ENCODE measurements at regions not wholly inside any gene's neighbourhood (a gene's known extent, or its start where the extent isn't known, plus 50 kb on each side); places are given as distances from the start of the nearest gene placed in this dataset.
"Not testable (repeated sequence)": the region's sequence is repeated elsewhere in the genome, so short reads cannot be mapped to it uniquely, and the experiment has no call there.

DNA sequence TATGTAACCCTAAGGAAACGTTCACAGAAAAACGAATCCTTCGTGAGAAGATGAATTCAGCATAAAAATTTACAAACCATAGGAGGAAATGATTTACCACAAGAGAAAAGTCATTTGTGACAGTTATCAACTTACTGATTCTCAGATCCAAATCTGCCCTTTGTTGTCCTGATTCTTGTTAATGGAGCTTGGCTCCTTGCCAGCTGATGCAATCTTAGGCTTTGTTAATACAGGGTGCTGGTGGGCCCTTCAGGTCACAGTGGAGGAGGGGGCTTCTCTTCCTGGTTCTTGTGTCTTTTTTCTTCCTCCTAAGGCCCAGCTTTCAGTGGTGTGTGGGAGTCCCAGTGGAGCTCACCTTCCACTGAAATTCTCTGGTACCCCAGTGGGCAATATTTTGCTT, 108.4 kb upstream of the MAP3K7 start:
- no peak for DNase-seq

DNA sequence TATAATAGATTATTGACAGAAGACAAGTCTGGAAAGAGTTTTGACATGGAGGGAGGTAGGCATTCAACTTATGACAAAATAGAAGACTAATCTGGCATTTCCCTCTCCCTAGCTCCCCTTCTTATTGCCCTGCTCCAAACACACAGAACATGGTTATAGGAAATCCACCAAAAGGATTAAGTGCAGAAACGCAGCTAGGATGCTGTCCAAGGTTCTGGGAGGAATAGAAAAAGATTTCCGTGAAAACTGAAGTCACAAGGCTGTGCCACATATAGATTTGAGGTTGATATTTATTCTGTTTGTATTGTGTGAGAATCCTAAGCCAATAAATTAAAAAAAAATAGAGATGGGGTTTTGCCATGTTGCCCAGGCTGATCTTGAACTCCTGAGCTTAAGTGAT, 107.9 kb upstream of the MAP3K7 start:
- DNase-seq, result no peak

DNA sequence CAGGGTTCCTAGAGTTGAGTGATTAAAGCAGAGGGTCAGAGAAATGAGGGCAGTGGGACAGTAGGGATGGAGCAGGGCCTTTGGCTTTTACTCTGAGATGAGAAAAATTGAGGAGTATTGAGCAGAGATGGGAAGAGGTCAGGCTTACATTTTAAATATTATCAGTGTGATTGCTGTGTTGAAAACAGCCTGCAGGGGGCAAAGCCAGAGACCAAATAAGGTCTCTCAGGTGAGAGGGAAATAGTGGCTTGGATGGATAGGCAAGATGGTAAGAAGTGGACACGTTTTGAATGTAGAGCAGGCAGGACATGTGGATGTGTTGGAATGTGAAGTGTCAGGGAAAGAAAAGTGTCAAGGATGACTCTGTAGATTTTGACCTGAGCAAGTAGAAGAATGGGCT, 105.0 kb upstream of the MAP3K7 start:
- no peak for DNase-seq

DNA sequence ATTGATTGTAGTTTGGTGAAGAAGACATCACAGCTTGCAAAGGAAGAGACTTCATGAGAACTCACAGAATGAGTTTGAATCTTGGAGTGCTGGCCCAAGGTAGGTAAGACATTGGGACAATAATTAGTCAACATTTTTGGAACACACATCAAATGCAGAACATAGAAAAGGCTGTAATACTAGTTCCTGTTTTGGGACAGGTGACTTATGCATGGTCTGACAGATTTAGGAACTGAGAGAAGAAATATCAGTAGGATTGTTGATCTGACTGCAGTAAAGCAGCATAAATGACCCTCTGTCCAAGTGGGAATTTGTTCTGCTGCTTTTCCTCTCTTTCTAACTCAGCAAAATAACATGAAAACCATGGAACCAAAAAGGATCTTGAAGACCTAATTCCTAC, 102.3 kb upstream of the MAP3K7 start:
- no peak for DNase-seq

DNA sequence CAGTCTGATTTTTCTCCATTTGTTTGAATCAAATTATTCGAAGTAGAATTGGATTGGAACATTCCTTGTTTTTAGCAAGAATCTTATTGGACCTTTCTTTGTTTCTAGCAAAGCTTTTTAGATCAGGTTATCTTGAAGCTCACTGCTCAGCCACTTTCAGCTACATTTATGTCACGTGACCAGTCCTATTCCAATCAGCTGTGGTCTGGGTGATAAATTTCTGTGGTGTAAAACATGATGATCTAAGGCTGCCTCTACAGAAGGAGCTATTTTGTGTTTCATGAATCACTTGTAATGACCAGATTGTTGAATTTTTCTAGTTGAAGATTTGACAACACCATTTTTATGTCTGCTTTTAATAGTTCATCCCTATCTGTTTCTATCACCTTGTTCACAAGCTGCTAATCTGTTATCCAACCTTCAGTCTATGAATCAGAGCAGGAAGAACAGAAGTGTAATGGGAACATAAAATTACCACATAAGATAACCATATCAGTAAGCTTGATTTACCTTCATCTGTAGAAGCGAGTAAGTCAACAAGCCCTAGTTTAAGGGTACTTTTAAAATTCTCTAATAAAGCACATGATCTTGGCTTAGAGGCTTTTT, 101.0 kb upstream of the MAP3K7 start:
- DNase-seq, result no peak

DNA sequence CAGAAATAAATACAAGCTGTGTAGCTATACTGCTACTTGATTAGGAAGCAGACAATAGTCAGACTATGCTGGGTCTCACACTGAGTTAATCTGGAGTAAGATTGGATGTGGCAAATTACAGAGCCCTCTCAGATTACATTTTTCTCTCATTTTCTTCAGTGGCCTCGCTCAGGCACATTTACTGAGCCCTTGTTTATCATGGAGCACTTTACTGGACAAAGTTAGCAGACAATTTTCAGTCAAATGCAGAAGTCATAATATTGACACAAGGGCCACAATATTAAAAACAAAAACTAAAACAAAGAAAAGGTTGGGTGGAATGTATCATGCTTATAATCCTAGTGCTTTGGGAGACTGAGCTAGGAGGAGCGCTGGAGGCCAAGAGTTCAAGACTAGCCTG, 95.0 kb upstream of the MAP3K7 start:
- no peak for DNase-seq

DNA sequence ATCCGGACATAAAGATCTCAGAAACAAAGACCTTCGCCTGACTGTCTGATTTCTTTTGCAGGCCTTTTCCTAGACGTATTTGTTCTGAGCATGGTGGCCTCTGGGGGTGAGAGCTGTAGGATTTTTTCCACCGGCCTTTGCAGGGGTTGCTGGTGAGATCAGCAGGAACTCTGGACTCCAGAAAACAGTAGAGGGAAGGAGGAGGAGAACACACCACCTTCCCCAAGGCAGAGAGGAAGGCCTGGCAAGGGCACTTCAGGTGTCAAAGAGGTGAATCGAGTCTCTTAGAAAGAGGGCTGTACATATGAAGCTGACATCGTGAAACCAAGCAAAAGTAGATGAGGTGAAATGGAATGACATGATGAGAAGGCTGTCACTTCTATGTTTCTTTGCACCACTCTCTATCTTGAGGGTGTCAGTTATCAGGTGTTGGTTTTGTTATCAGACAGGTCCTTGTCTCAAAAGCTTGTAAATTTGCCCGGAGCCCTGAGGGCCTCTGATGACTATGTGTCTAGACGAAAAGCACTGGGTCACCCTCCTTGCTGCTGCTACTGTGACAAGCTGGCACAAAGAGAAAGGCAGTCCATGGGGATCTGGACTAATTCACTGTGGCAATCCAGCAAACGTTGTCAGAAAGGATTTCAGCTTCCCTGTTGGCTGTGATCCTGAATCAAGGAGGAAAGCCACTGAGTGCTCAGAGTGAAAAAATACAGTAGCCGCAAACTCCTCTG, 91.3 kb upstream of the MAP3K7 start:
- no peak for DNase-seq

DNA sequence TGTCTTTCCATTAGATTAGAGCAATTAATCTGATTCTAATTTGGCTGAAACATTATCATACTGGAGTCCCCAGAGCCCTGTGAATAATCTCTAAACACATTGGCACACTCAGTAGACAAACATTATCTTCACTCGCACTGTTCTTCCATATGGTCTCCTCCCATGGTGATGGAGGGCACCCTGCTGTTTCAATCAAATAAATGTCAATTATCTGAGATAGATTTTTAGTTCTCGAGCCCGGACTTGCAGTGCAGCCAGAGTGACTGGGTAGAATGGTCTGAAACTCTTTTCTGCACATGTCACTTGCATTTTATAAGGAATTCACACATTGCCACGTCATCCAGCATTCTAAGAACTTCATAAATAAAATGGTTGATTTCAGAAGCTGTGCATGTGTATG, 90.6 kb upstream of the MAP3K7 start:
- no peak for DNase-seq

DNA sequence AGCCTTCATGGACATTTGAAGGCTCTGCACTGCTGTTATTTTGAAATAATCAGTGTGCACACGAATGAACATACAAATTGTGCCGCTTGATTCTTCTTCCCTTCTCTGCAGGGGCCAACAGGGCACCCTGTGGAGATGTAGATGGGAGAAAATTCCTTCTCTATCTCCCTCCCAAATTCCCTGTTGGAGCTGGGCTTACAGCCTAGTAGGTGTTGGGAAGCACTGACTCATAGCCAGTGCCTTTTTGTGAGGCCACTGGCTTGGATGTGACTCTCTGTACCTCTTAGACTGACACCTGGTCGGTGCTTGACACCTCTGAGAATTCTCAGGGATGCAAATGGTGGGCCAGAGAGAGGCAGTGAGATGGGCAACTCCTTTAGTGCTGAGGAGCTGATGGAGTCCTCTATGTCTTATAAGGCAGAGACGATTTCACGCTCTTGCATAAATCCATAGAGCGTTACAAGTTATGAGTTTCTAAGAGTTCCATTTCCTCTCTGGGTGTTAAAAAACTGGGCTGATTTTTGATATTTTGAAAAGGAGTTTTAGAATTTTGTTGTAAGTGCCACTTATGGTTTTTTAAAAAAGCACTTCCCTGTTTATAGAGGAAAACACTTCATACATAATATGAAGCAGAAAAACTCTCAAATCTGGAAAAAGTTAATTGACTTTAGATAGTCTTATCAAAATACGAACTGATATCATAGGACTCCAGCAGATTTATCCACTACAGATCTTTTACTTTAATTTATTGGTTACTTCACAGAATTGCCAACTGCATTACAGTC, 89.8 kb upstream of the MAP3K7 start:
- DNase-seq, result no peak

DNA sequence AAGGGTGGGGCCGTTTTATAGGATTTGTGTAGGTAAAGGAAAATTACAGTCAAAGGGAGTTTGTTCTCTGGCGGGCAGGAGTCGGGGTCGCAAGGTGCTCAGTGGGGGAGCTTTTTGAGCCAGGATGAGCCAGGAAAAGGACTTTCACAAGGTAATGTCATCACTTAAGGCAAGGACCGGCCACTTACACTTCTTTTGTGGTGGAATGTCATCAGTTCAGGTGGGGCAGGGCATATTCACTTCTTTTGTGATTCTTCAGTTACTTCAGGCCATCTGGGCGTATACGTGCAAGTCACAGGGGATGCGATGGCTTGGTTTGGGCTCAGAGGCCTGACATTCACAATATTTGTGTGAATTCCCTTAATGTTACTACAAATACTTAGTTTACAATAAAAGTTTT, 88.2 kb upstream of the MAP3K7 start:
- not testable (repeated sequence) for DNase-seq

DNA sequence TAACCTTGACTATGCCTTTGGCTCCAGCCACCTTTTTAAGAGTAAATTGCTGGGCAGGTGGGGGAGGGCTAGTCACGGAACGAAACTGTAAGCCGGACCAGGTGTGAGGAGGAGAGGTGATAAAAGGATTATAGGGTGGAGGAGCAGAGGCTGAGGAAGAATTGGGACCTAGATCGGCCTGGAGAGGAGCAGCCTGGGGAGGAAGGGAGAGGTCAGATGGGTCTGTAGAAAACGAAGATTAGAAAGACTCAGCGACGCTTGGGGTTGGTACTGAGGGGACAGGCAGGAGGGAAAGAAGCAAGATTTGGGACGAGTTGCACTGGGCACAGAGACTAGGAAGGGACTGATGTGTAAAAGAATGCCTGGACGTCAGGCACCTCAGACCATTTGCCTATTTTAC, 87.2 kb upstream of the MAP3K7 start:
- DNase-seq, result not testable (repeated sequence)

DNA sequence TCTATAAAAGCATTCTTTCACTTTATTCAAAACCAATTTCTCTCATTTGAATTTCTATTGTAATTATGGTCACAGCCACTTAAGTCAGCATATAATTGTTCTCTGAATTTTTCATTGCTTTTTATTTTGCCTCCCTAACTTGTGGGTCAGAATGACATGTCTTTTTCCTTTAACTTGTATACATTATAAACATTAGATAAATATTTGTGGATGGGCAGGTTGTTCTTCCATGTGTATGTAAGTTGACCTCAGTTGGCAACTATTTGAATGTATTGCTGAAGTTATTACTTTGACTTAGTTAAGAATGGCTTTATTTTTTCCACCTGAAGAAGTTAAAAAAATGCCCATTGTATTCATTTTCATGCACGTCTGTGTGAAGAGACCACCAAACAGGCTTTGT, 83.0 kb upstream of the MAP3K7 start:
- DNase-seq, result no peak

DNA sequence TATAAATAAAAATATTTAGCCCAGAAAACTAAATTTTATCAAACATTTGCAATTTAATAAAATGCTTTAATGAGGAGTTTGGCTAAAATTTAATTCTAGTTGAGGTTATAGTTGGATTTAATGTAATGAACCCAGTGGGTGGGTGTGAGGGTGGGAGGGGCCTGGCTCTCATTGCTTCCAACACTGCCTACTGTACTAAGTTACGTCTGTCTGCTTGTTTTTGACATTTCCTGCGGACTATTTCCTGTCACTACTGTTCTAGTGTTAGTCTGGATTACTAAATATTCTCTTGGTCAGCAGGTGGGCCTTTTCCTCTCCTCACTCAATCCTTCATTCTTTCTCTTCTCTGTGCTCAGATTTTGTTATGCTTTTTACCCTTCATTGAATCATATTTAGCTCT, 82.5 kb upstream of the MAP3K7 start:
- DNase-seq, result no peak

DNA sequence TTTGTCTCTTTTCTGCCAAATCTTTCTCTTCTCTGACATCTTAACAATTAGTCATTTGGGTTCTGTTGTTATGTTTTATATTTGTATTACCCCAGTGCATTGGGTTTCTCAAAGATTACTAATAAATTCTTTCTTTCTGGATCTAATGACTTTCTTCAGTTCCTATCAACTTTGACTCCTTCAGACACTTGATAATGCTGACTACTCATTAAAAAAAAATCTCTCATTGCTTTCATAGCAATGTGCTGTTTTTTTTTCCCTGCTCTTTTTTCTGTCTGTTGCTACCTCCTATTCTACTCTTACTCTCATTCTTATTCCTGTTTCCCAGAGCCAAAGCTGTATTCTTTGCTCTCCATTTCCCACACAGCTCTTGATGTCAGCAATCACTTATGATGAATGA, 81.3 kb upstream of the MAP3K7 start:
- no peak for DNase-seq

DNA sequence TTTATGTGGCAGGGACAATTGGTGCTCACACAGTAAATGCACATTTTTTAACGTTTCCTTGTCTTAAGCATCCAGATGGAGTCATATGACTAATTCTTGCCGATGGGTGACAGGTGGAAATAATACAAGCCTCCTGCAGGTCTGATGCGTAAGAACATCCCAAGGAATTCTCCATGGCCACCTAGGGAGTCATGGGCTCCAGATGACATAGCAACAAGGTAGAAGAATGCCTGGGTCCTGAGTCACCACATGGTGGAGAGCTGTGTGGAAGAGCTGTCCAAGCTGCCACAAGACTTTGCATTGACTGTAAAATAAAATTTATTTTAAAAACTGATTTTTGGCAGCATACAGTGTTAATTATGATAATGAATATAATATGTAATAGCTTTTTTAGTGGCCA, 77.0 kb upstream of the MAP3K7 start:
- DNase-seq, result no peak

DNA sequence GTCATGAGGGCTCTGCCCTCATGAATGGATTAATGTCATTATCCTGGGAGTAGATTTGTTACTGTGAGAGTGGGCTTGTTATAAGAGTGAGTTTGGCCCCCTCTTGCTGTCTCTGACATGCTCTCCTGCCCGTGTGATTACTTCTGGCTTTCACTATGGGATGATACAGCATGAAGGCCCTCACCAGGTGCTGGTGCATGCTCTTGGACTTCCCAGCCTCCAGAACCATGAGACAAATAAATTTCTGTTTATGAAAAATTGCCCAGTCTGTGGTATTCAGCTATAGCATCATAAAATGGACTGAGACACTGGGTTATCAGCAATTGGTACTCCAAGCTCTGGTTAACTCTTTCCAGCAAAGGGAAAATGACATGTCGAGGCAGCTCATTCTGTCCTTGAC, 76.2 kb upstream of the MAP3K7 start:
- no peak for DNase-seq

DNA sequence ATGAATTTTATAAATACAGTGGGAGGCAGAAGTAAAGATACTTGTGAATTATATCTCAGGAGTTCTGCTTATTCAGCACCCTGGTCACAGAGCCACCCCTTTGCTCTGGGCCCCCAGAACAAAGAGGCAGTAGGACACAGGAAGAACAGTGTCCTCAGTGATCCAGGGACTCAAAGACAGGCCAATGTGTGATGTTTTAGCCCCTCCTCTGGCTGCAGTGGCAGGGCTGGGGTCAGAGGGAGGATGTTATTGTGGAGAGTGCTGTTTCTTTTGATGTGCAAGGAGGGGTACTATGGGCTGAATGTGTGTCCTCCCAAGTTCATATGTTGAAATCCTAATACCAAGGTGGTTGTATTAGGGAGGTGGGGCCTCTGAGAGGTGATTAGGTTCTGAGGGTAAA, 74.1 kb upstream of the MAP3K7 start:
- DNase-seq, result no peak

DNA sequence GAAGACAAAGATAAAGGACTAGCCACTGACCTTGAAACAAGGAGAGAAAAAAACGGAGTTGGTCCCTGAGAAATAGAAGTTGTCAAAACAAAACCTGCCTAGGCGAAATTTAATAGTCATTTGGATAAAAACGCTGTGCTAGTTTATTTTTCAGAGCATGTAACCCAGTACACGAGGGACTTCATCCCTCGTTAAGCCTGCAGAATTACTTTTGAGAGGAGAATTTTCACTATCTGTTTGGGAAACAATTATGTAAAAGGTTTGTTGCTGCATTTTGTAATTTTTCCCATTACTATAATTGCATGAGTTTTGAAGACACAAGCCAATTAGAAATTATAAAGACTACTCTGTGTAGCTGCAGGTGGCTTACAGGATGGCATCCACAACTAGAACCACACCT, 71.6 kb upstream of the MAP3K7 start:
- no peak for DNase-seq

DNA sequence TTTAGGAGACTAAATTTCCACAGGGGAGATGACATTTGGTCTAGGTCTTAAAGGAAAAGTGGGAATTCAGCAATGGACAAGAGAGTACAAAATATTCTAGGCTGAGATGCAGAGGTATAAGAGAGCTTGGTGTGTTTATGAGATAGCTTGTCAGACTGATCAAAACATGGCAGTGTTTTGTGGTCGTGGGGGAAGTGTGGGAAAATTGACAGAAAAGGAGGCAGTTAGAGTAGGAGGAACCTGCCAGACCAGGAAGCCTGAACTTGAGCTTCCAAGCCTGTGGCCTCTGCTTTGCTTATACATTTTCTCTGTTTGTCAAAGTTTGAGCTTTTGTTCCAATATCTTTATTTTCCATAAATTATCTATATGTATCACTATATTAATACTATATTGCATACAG, 69.5 kb upstream of the MAP3K7 start:
- DNase-seq, result no peak

DNA sequence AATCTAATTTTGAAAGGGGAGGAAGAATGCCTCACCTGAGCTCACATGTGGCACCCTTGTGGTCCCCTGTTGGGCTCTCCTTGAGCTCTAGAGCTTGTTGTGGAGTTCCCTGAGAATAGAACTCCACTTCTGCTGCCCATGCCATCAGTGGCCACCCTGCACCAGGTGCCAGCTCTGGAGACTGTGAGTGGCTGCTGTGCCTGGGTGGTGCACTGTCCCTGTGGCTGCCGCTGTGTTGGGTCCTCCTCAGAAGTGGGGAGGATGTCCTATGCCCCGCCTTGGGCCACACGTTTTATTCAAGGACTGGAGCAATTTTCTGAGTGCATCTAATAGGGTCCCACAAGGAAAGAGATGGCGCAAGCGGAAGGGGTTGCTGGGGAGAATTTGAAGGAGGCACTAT, 67.9 kb upstream of the MAP3K7 start:
- DNase-seq, result no peak

DNA sequence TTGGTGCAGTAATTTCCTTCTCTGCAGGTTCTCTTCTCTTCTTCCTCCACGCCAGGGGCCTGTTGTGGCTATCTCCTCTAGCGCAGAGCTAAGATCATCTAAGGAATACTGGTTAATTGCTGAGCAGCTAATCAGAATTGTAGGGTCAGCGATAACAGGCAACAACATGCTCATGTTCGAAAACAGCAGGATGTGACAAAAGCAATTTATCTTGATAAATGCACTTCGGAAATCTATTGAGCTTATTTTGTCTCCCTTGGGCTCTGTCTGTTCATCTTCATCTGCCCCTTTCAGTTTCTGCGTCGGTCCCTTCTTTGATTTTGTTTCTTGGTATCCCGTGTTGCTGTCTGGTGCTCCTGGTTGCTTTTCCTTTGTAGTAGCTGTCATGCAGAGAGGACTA, 67.3 kb upstream of the MAP3K7 start:
- DNase-seq, result no peak

DNA sequence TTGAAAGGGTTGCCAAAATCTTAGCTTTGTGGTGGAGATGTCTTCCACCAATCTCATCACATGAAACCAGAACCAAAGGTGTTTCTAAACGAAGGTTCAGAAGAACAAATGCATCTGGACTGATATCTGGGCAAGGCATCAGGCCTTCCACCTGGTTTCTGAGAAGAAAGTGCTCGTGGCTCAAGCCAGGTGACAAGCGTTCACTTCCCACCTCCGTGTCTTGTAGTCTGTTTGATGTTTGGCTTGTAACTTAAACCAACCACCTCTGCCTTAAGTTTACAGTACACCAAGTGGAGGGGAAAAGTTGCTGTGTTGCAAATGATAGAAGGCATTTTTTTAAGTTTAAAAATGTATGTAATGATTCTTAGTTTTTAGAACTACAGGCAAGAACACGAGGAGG, 66.9 kb upstream of the MAP3K7 start:
- DNase-seq, result no peak

DNA sequence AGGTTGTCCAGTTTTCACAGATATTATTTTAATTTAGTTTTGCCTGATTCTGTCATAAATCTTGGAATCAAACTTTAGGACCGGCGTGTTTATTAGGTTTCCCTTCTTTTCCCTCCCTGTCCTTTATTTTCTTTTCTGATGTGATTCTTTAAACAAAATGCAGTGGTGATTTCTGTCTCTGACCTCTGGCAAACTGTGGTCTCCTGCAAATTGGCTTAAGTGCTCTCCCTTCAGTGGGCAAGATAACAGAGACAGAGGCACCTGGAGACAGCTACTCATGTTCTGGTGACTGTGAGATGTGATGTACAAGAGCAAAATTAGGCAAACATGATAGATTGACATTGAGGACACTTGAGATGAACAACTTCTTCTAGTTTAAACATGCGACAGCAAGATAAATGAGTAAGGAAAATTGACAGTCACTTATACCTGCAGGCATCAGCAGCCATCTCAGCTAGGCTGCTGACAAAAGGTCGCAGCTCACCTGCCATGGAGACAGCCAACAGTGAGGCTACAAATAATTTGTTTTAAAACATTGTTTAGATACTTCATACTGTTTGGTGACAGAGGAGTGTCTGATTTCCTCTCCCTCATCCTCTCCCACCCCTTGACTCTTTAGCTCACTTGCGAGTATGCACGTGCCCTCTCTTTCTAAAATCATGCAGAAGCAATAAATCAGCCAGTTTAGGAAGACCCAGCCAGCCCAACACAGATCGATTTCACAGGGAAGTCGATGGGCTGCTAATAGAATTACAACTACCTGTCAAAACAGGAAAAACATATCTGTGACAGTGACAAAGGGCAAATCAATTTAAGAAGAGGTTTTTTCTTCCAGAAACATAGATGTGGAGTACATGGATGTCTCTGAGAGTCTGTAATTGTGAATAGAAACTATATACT, 63.4 kb upstream of the MAP3K7 start:
- DNase-seq, result no peak

Measured in fibroblast of skin of back (primary cell).